ENCODE measurements at regions not wholly inside any gene's neighbourhood (a gene's known extent, or its start where the extent isn't known, plus 50 kb on each side); places are given as distances from the start of the nearest gene placed in this dataset.
"Not testable (repeated sequence)": the region's sequence is repeated elsewhere in the genome, so short reads cannot be mapped to it uniquely, and the experiment has no call there.

GRCh38 chr20:43836790-43837189, 77.9 kb upstream of the TOX2 start:
- no peak for DNase-seq

GRCh38 chr20:43835944-43836508, 78.6 kb upstream of the TOX2 start:
- DNase-seq, result no peak

GRCh38 chr20:43833511-43834395, 80.9 kb upstream of the TOX2 start:
- no peak for DNase-seq

- DNase-seq, result no peak
Observed at GRCh38 chr20:43832961-43833360, 81.7 kb upstream of the TOX2 start.

GRCh38 chr20:43832096-43832816, 82.4 kb upstream of the TOX2 start:
- DNase-seq, result no peak

GRCh38 chr20:43831481-43832065, 83.1 kb upstream of the TOX2 start:
- DNase-seq, result no peak

GRCh38 chr20:43830883-43831282, 83.8 kb upstream of the TOX2 start:
- DNase-seq, result no peak

GRCh38 chr20:43829951-43830690, 84.5 kb upstream of the TOX2 start:
- DNase-seq, result no peak

GRCh38 chr20:43827940-43828562, 86.6 kb upstream of the TOX2 start:
- no peak for DNase-seq

GRCh38 chr20:43826943-43827342, 87.7 kb upstream of the TOX2 start:
- not testable (repeated sequence) for DNase-seq

GRCh38 chr20:43825581-43825980, 89.1 kb upstream of the TOX2 start:
- DNase-seq, result no peak

- DNase-seq, result no peak
Observed at GRCh38 chr20:43825051-43825402, 89.6 kb upstream of the TOX2 start.

- DNase-seq, result peak; percentile 22
Observed at GRCh38 chr20:43824309-43825050, 90.2 kb upstream of the TOX2 start.

GRCh38 chr20:43821795-43822194, 92.9 kb upstream of the TOX2 start:
- DNase-seq, result no peak

- DNase-seq, result no peak
Observed at GRCh38 chr20:43820731-43821330, 93.8 kb upstream of the TOX2 start.

- no peak for DNase-seq
Observed at GRCh38 chr20:43812216-43812615, 85.4 kb upstream of the GTSF1L start.

- DNase-seq, result no peak
Observed at GRCh38 chr20:43809206-43809819, 82.5 kb upstream of the GTSF1L start.

GRCh38 chr20:43804781-43805180, 78.0 kb upstream of the GTSF1L start:
- no peak for DNase-seq

- no peak for DNase-seq
Observed at GRCh38 chr20:43803276-43803675, 76.5 kb upstream of the GTSF1L start.

- DNase-seq, result no peak
Observed at GRCh38 chr20:43800186-43800585, 73.4 kb upstream of the GTSF1L start.

Data from fibroblast of skin of back (primary cell).